GM19463 (cell line): ENCODE measurements at regions not wholly inside any gene's neighbourhood (a gene's known extent, or its start where the extent isn't known, plus 50 kb on each side); places are given as distances from the start of the nearest gene placed in this dataset.
"Not testable (repeated sequence)": the region's sequence is repeated elsewhere in the genome, so short reads cannot be mapped to it uniquely, and the experiment has no call there.

Experiments used
- ATAC-seq: cut with Tn5 transposase; IDR thresholded peaks from one replicate; pipeline ENCODE4 v1.9.1; 2021; ENCODE audit warnings: mild to moderate bottlenecking, moderate library complexity; ENCODE audit not compliant: unreplicated experiment

DNA sequence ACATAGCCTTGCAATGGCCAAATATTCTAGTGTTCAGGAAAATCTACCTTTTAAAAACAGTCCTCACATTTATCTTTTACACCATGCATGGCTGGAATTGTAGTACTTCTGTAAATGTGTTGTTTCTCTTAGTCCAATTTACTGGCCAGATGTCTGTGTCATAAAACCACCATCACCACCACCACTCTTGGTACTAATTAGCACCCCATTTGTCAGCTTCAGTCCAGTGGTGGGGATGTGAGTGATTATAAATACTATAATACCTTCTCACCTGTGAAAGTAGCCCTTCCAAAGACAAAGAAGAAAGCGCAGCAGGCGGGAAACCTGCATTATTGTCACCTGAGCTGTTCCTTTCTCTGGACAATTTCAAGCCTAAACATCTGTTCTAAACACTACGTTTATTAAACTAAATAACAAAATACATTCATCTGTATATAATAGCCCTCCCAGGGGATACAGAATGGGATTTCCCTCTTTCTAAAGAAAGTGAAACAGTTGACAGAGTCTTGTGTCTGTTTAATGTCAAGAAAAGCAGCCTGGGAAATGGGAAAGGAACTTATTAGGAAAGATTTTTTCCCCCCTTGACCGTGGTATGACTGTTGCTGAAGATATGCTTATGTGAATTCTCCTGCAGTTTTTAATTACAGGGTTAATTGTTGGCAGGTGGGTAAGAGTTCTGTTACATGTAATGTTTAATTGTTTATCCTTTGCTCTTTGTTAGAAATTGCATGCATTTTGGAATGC is 144.5 kb upstream of the NUDT12 start:
- no peak for ATAC-seq

DNA sequence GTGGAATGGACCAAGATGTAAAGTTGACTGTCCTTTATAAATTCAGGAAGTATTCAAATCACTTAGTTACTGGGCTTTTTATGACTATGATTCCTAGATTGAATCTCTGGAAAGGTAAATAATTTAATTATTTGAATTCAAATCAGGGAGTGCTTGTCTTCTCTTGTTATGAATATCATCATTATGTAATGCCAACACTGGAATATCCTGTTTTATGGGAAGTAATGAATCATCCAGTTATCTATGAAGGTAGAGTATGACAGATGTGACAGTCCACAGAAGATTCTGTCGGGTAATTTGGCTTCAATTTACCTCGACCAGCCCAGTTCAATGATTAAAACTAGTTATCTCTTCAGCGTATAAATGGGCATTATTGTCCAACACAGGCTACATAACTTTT is 141.0 kb upstream of the NUDT12 start:
- ATAC-seq: no peak

DNA sequence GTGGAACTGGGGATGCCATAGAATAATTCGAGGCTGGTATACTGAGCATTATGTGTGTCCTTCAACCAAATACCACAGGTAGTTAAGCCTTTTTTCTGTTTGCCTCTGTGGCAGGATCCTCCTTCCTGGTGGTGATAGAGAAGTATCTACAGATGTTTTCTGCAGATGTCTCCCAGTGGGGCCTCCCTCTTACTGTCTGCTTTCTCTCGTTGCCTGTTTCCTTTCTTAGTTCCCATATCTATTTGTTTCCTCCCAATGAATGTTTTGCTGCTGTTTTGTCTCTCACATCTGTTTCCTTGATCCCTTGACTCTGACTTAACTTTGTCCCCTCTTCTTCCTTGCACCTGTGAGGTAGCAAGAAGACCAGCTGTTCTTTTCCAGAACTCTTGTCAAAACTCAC is 130.9 kb upstream of the NUDT12 start:
- no peak for ATAC-seq

DNA sequence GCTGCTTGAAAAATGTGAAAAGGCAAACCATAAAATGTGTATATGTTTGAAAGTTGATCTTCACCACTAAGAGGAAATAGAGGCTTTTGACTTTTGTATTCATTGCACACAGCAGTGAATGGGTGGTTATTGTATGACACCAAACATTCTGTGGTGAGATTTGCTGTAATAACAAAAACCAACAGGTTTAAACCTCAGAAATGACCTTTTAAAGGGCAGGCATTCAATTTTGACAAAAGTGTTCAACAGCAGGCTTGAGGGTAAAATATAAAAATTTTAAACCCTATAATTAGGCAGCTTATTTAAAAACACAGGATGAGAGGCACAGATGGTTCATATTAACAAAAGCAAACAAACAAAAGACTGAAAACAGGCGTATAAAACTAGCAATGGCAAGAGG is 128.1 kb upstream of the NUDT12 start:
- no peak for ATAC-seq

DNA sequence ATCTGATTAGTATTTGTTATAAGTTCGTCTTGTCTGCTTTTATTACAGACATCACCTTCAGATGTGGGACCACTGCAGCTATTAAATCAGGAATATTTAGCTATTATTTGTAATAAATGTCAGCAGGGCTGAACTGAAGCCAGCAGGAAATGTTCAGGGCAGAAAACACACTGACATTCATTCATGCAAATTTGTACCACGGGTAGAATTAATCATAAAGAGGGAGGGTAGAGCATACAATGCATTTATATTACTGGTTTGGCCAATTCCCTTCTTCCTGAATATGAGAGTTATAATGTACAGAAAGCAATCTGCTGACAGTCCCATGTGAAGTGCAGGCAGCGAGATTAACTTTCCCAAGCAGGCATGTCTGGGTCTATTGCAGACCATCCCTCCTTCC is 117.3 kb upstream of the NUDT12 start:
- ATAC-seq: no peak

DNA sequence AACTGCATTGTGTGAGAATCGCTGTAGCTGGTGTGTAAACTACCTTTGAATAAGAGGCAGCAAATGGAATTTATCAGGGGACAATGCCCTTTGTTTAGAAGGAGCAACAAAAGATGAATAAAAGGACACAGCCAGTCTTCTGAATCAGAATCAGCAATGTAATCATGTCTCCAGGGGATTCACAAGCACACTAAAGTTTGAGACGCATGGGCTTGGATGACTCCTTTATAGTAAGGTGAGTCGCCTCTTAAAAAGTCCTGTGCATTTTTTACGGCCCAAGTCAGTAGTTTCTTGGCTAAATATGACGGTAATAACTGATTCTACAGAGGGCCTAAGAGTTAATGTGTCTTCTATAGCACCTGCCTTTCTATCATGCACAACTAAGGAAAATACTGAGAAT is 113.6 kb upstream of the NUDT12 start:
- not testable (repeated sequence) for ATAC-seq

DNA sequence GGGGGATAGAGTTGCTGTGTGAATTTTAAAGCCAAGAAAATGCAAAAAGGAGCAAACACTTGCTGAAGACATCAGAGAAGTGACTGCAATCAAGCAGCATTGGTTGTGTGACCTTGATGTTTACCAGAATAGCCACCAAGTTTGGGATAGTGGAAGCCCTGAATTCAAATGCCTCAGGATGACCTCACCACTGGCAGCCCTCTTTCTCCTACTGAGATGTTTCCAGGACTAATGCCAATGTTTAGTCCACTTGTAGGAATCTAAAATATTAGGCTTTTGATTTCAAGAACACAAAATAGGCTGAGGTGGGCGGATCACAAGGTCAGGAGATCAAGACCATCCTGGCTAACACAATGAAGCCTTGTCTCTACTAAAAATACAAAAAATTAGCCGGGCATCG is 112.2 kb upstream of the NUDT12 start:
- no peak for ATAC-seq

DNA sequence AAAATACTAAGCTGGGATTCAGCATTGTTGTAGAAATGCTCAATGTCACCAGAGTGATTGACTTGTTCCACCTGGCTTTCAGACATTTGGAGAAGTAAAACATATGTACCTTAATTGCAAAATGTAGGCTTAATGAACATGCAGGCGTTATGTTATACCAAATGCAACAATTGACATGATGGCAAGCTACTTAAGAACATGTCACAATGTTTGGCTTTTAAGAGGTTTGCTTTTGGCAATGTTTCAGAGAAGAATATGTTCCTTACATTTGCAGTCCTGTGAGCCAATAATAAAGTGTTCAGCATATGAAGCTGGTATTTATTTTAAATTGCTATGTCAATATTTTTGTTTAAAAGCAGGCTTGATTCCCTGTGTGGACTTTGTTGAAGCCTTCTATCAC is 111.7 kb upstream of the NUDT12 start:
- ATAC-seq: no peak

DNA sequence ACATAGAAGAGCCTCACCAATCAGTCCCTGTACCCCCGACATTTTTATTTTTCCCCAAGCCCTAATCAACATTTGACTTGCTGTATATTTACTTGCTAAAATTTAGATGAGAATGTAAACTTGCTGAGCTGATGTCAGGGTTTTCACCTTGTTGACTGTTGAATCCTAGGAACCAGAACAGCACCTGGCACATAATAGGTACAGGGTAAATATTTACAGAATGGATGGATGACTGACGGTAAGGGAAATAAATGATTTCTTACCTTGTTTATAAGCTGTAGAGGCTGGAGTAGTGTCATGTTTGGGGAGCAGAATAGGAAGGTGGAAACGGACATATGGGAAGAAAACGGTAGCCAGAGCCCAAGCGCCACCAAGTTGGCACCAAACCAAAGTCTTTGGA is 107.0 kb upstream of the NUDT12 start:
- ATAC-seq: no peak

DNA sequence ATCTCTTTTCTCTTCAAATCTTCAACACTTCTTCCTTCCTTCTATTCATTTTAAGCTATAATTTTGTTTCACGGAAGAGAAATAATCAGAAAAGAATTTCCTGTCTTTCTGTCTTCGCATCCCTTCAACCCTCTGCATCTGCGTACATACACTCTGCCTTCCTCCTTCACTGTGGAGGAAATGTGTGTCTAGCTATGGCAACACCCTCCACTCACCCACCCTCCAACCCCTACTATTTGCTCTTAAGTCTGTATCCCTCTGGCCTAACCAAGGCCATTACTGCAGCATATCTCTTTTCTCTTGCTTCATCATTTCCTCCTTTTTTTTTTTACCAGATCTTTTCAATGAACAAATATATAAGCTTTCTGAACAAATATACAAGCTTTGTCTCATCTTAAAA is 105.7 kb upstream of the NUDT12 start:
- no peak for ATAC-seq

DNA sequence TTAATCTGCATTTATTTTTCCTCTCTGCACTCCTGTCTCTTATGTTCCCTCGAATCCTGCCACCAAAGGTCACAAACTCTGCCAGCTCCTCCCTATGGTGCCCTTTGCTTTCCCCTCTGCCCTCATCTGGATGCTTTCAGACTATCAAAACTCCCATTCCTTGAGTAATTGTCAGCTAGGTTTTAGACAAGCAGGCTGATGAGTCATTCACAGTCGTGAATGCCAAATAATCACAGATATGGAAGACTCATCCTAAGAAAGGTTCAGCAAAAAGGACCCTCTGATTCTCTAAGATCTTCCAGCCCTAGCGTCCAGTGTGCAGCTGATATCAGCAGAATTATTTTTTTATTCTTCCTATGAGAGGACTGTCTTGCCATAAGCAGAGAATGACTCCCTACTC is 104.5 kb upstream of the NUDT12 start:
- ATAC-seq: no peak

DNA sequence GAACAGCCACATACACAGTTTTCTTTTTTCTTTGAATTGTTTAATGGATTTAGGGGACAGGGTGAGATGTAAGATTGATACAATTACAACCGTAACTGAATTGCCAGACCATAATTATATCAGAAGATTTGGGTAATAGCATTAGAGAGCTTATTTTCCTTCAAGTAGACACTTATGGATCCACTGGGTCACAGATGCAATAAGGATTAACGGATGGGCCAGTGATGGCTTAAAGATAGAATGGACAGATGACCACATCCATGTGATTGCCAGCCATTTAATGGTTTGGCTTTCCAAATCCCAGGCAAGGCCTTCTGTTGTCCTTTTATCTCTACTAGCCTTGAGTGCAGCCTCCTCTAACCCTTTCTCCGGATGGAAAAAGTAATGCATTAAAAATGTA is 94.7 kb upstream of the NUDT12 start:
- ATAC-seq: no peak

DNA sequence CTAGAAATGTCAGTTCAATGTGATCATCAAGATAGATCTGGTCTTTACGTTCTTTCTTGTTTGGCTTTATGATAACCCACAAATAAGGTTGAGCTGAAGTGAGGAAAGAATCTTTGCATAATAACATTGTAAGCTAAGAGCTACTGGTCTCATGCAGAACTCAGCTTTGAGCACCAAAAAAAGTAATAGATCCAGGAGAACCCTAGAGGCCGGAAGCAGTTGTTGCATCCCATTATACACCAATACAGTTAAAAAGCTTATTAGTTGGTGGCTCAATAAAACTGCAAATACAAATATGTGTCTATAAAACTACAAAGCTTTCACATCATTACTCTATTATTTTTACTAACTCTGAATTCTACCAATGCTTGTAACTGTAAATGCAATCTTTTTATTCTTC is 85.5 kb upstream of the NUDT12 start:
- no peak for ATAC-seq

DNA sequence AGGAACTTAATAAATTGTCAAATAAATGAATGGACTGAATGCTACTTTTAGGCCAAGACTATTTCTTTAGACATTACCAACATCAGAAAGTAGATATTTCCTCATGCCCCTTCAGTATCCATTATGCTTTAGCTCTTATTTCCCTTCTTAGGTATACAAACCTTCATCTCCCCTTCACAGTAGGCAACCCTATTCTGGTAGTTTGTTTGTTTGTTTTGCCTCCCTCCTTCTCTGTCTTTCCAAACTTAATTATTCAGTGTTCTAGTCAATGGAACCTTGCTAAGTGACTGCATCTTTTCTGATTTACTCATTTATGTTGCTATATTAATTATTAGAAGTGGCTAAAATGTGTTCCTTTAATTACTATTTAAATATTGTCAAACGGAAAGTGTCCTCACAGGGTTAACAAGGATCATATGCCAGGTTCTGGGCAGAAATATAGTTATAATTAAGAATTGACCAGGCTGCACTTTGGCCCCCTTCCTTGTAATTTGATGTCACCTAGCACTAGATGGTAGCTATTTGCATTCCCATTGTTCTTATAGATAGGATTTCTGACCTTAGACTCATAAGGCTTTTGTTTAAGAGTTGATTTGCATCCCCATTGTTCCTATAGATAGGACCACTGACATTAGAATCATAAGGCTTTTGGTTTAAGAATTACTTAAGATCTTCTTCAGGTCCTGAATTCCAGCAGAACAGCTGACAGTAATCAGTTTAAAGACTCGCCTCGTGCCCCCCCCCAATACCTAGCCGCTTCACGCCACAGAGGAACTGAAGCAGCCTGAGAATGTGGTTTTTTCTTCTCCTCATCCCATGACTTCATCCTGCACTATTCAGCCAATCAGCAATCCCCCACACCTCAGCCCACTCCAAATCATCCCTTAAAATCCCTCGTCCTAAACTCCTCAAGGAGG is 84.4 kb upstream of the NUDT12 start:
- ATAC-seq: no peak

DNA sequence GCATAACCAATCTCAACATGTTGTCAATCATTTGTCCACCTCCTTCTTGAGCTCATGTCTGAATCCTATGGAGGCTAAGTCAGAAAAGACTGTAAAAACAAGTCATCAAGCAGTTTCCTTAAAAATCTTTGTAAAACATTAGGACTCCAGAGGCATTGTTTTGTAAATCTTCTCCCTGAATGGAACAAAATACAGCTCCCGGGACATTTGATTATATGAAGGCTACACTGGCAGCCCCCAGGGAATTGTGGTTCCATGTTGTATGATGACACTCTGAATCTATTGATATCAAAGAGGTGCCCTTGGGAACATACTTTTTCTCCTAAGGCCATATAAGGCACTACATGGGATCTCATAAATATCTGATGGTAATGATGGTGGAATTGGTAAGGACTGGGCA is 83.2 kb upstream of the NUDT12 start:
- ATAC-seq: no peak

DNA sequence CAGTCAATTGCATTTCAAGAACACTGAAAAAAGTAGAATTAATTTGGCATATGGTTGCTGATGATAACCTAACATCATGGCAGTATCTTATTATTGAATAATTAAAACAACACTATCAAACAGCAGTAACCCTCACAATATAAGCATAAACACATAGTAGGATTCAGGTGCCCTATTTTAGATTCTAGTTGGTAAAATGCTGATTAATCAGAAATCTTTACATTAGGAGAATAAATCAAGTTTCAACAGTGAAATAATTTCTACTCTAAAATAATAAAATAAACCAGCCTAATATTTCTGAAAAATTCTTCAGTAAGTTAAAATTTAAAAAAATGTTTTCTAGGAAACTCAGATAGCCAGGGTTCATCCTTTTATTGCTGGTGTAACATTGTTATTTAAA is 76.4 kb upstream of the NUDT12 start:
- ATAC-seq: no peak

DNA sequence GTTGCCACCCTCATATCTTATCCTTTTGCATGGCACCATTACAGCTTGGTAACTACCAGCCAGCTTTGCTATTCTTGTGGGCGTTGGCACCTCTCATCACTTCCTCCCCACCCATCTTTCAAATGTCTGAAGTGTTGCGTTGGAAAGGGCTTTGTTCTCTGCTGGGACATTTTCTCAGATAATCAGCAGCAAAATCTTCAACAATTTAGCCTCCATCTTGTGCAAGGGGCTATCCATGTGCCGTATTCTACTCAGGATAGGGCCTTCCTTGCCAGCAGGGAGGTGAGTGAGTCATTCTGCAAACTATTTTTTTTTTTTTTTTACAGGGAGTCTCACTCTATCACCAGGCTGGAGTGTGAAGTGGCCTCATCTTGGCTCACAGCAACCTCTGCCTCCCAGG is 62.1 kb upstream of the NUDT12 start:
- no peak for ATAC-seq

DNA sequence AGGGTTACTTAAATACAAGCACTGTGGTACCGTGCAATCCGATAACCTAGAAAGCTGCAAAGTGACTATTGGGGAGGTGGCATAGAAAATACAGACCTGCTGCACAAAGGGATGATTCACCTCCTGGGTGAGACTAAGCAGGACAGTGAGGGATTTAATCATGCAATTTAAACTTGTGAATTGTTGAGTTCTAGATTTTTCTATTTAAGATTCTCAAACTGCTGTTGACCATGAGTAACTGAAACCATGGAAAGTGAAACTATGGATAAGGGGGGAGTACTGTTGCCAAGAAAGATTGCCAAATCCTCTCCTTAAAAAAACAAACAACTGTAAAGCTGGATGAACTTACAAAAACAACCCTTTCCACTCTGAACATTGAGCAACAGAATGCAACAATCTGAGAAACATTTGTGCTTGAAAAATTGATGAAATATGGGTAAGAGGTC is 61.5 kb upstream of the NUDT12 start:
- ATAC-seq: no peak

DNA sequence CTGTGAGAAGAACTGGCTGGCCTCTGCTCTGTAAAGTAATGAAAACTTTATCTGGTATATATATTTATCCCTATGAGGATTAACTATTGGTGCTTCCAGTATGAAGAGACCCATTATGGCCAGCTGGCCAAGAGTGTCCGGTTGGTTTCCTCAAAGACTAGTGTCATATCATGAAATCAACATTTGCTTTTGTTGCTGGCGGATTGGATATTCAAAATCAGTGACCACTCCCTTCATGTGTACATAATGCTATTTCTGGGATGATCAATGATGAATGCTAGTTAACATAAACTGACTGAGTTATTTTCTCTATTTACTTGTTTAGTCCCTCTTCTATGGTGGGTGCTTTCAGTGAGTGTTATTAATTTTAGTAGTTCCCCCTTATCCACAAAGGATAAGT is 60.8 kb upstream of the NUDT12 start:
- ATAC-seq: no peak

DNA sequence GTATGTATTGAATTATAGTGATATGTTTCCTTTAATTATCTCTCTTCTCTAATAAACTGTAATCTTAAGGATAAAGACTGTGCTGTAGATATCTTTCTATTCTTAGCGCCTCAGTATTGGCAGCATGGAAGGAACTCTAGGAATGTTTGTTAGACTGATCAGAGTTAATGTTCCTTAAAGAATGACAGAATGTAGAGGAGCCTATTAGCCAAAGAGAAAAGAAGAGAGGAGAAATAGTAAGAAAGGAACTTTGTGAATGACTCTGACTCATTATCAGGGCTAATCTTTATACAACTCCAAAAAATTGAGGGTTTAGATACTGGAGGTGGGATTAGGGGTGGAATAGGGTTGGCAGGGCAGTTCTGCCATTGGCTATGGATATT is 59.0 kb upstream of the NUDT12 start:
- ATAC-seq: no peak

DNA sequence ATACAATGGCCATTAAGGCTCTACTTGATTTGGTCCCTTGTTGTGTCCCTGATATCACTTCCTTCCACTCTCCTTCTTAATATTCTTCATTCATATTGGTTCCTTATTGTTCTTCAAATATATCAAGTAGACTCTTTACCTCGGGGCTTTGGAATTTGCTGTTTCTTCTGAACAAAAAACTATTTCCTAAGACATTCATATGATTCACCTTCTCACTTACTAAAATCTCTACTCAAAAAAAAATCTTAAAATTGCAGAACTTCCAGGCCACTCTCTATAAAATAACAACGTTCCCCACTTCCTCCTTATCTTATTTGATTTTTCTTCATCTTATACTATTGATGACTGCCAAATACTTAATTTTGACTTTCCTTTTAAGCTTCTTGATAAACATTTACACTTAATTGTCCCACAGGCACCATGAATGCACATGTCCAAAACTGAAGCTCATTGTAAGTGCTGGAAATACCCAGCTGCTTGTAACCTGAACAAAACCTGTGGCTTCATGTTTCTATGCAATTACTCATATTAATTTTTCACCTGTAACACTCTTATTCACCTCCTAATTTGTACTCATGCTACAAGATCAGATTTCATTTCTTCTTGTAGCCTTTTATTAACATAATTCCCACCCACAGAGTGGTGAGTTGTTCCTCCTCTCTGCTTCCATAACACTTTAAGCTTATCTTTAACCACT is 58.4 kb upstream of the NUDT12 start:
- no peak for ATAC-seq

DNA sequence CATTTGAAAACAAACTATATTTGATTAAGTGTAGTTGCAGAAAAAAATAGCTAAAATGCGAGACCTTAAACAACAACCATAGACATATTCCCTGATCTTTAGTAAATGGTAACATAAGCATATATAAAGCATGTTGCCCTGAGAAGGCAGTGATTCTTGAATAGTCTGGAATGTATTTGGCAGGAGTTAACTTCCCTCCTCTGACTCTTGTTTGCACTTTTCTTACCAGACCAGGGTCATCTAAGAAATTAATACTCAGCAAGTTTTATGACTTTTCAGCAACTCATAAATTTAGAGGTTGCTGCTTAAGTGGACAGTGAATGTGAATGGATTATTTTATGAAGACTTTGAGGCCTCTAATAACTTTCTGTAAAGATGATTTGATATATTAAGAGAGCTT is 55.3 kb upstream of the NUDT12 start:
- no peak for ATAC-seq
